ENCODE measurements at regions not wholly inside any gene's neighbourhood (a gene's known extent, or its start where the extent isn't known, plus 50 kb on each side); places are given as distances from the start of the nearest gene placed in this dataset.

DNA sequence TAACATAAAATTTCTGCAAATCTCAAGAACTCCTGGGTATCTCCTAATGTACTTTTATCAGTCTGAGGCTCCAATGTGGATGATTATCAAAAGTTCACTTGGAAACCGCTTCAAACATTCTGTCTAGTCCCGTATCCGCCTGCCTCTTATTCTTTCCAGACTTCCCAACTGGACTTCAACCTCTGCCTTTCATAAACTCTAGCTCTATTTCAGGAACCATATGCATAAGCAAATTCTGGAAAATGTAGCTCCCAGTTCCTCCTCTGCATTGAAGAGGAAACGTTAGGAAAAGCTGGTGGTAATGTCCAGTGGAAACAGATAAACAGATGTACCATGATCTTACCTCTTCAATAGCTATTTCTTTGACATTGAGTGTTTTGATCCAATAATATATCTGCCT lies 285.0 kb downstream of the KCNJ2 start:
- TF ChIP-seq POLR2A (IDR thresholded peaks at IDR 0.05; ENCODE audit: low read depth, low read length) (no peak), FOS (IDR thresholded peaks at IDR 0.05; ENCODE audit: borderline replicate concordance, insufficient read depth, low read length) (no peak), JUN (IDR thresholded peaks at IDR 0.05; ENCODE audit: borderline replicate concordance, insufficient read depth, insufficient read length, low read depth) (no peak), GATA2 (IDR thresholded peaks at IDR 0.05; ENCODE audit: insufficient read depth, insufficient read length, low read depth, low read length) (no peak)
- TF ChIP-seq, protein P1, sequence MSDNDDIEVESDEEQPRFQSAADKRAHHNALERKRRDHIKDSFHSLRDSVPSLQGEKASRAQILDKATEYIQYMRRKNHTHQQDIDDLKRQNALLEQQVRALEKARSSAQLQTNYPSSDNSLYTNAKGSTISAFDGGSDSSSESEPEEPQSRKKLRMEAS (IDR thresholded peaks at IDR 0.05; ENCODE audit: insufficient read depth, insufficient read length) = no peak
- TF ChIP-seq, protein P2, sequence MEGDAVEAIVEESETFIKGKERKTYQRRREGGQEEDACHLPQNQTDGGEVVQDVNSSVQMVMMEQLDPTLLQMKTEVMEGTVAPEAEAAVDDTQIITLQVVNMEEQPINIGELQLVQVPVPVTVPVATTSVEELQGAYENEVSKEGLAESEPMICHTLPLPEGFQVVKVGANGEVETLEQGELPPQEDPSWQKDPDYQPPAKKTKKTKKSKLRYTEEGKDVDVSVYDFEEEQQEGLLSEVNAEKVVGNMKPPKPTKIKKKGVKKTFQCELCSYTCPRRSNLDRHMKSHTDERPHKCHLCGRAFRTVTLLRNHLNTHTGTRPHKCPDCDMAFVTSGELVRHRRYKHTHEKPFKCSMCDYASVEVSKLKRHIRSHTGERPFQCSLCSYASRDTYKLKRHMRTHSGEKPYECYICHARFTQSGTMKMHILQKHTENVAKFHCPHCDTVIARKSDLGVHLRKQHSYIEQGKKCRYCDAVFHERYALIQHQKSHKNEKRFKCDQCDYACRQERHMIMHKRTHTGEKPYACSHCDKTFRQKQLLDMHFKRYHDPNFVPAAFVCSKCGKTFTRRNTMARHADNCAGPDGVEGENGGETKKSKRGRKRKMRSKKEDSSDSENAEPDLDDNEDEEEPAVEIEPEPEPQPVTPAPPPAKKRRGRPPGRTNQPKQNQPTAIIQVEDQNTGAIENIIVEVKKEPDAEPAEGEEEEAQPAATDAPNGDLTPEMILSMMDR (IDR thresholded peaks at IDR 0.05; ENCODE audit: extremely low read depth in 1 of 2, insufficient read depth in 1 of 2, low read depth in 1 of 2, low read length in 2 of 2) = no peak
- Histone ChIP-seq H3K36me3 (ENCODE audit: control insufficient read depth in 2 of 2, extremely low read depth in 1 of 2, insufficient read depth in 2 of 2, low read length in 2 of 2) (no peaks in the 10 kb centered on the region), H3K4me2 (ENCODE audit: insufficient read depth, low read length) (no peak overlapping the region), H3K9ac (replicated peaks; ENCODE audit: extremely low read depth, insufficient read depth, low read length) (no peak overlapping the region), H3K27ac (ENCODE audit: insufficient read depth, low read depth, low read length) (no peak overlapping the region), H3K4me3 (replicated peaks in 1 of 3; ENCODE audit: insufficient read depth in 1 of 3, low read depth in 1 of 3, low read length in 3 of 3) (no peak overlapping the region), H3K4me1 (ENCODE audit: control insufficient read depth, extremely low read depth, insufficient read depth, low read length) (no peaks in the 10 kb centered on the region), H2AFZ (ENCODE audit: low read depth, low read length) (no peak overlapping the region), H3K9me1 (replicated peaks; ENCODE audit: control insufficient read depth, extremely low read depth, insufficient read depth, low read length) (no peaks in the 10 kb centered on the region), H3K79me2 (ENCODE audit: control insufficient read depth, insufficient read depth, low read length) (no peaks in the 10 kb centered on the region), H3K9me3 (replicated peaks; ENCODE audit: control insufficient read depth, insufficient read depth, low read length) (no peaks in the 10 kb centered on the region), H3K27me3 (ENCODE audit: control insufficient read depth in 2 of 2, insufficient read depth in 2 of 2, low read length in 2 of 2) (no peaks in the 10 kb centered on the region), H4K20me1 (replicated peaks; ENCODE audit: control insufficient read depth, extremely low read depth, insufficient read depth, low read length) (no peaks in the 10 kb centered on the region)
- no peak for DNase-seq (ENCODE audit: low read depth, low spot score)
- ChIA-PET CTCF (interaction anchor here (0.8 to 1.8 kb wide), 4 partner anchors 11 to 845 kb away, joined by 3 to 6 read pairs (median 3); no protein-coding TSS in a partner anchor), POLR2A (no interaction called here)
- BruUV-seq (replicated peaks) = no TSS peak
- dilution Hi-C loops (cut with MboI; ENCODE audit: extremely low pct_ligation_motif_present, low sequenced_read_pairs) = no loop called here
- intact Hi-C loops (cut with micrococcal nuclease) = no loop called here
- FAIRE-seq = no peak

GRCh38 chr17:70454908-70455307 lies 285.6 kb downstream of the KCNJ2 start:
- FAIRE-seq = no peak
- no peak overlapping the region for H3K4me2 ChIP-seq (ENCODE audit: insufficient read depth, low read length)
- intact Hi-C loops (cut with micrococcal nuclease) = no loop called here

More at GRCh38 chr17:70454908-70455307, 285.6 kb downstream of the KCNJ2 start:
- Histone ChIP-seq H3K79me2 (ENCODE audit: control insufficient read depth, insufficient read depth, low read length) (no peaks in the 10 kb centered on the region), H3K4me3 (replicated peaks in 1 of 3; ENCODE audit: insufficient read depth in 1 of 3, low read depth in 1 of 3, low read length in 3 of 3) (no peak overlapping the region), H3K27ac (ENCODE audit: insufficient read depth, low read depth, low read length) (no peak overlapping the region), H3K9me1 (replicated peaks; ENCODE audit: control insufficient read depth, extremely low read depth, insufficient read depth, low read length) (no peaks in the 10 kb centered on the region), H4K20me1 (replicated peaks; ENCODE audit: control insufficient read depth, extremely low read depth, insufficient read depth, low read length) (no peaks in the 10 kb centered on the region), H2AFZ (ENCODE audit: low read depth, low read length) (no peak overlapping the region), H3K9me3 (replicated peaks; ENCODE audit: control insufficient read depth, insufficient read depth, low read length) (no peaks in the 10 kb centered on the region), H3K9ac (replicated peaks; ENCODE audit: extremely low read depth, insufficient read depth, low read length) (no peak overlapping the region), H3K36me3 (ENCODE audit: control insufficient read depth in 2 of 2, extremely low read depth in 1 of 2, insufficient read depth in 2 of 2, low read length in 2 of 2) (no peaks in the 10 kb centered on the region), H3K4me1 (ENCODE audit: control insufficient read depth, extremely low read depth, insufficient read depth, low read length) (no peaks in the 10 kb centered on the region), H3K27me3 (ENCODE audit: control insufficient read depth in 2 of 2, insufficient read depth in 2 of 2, low read length in 2 of 2) (no peaks in the 10 kb centered on the region)
- TF ChIP-seq FOS (IDR thresholded peaks at IDR 0.05; ENCODE audit: borderline replicate concordance, insufficient read depth, low read length) (no peak), GATA2 (IDR thresholded peaks at IDR 0.05; ENCODE audit: insufficient read depth, insufficient read length, low read depth, low read length) (no peak), JUN (IDR thresholded peaks at IDR 0.05; ENCODE audit: borderline replicate concordance, insufficient read depth, insufficient read length, low read depth) (no peak), POLR2A (IDR thresholded peaks at IDR 0.05; ENCODE audit: low read depth, low read length) (no peak), POLR2AphosphoS5 (IDR thresholded peaks at IDR 0.05; ENCODE audit: insufficient read depth, low read depth, low read length) (no peak), MYC (IDR thresholded peaks at IDR 0.05; ENCODE audit: low read depth, low read length) (no peak), EZH2 (IDR thresholded peaks at IDR 0.05; ENCODE audit: borderline replicate concordance, low read depth, low read length, severe bottlenecking) (no peak)
- TF ChIP-seq, protein P2 (IDR thresholded peaks at IDR 0.05; ENCODE audit: extremely low read depth in 1 of 2, insufficient read depth in 1 of 2, low read depth in 1 of 2, low read length in 2 of 2) = no peak
- TF ChIP-seq, protein P1 (IDR thresholded peaks at IDR 0.05; ENCODE audit: insufficient read depth, insufficient read length) = no peak
- DNase-seq (ENCODE audit: low read depth, low spot score) = no peak
- ChIA-PET CTCF (interaction anchor here (1.2 to 1.8 kb wide), 2 partner anchors 14 to 21 kb away, joined by 3 to 6 read pairs; no protein-coding TSS in a partner anchor), POLR2A (no interaction called here)
- dilution Hi-C loops (cut with MboI; ENCODE audit: extremely low pct_ligation_motif_present, low sequenced_read_pairs) = no loop called here
- BruUV-seq (replicated peaks) = no TSS peak

Measured in endothelial cell of umbilical vein (primary cell).